Stimulated activated CD4-positive, alpha-beta T cell treated with anti-CD3 and anti-CD28 coated beads, Interleukin-1b, Interleukin-23, amount 100 ng/mL, for 4 hours (primary cell): ENCODE measurements at regions not wholly inside any gene's neighbourhood (a gene's known extent, or its start where the extent isn't known, plus 50 kb on each side); places are given as distances from the start of the nearest gene placed in this dataset.

Experiments used
- DNase-seq, 2 donors: peaks; one replicate each; pipeline ENCODE4 v3.0.0-alpha.2; 2020; ENCODE audit warnings: low read depth in 2 of 2

GRCh38 chr4:138964716-138965426 lies 50.7 kb upstream of the NOCT start:
- no peak for DNase-seq

GRCh38 chr4:138963412-138963811 lies 52.2 kb upstream of the NOCT start:
- no peak for DNase-seq

- DNase-seq, result no peak
Measured at GRCh38 chr4:138961664-138962063, 53.9 kb upstream of the NOCT start.

GRCh38 chr4:138961129-138961528 lies 54.5 kb upstream of the NOCT start:
- no peak for DNase-seq

- DNase-seq, result no peak
Measured at GRCh38 chr4:138960175-138960710, 55.3 kb upstream of the NOCT start.

- DNase-seq, result no peak
Measured at GRCh38 chr4:138959097-138959815, 56.3 kb upstream of the NOCT start.

GRCh38 chr4:138958519-138958918 lies 57.1 kb upstream of the NOCT start:
- no peak for DNase-seq

GRCh38 chr4:138957302-138957701 lies 58.3 kb upstream of the NOCT start:
- no peak for DNase-seq

- no peak for DNase-seq
Measured at GRCh38 chr4:138954428-138954827, 61.2 kb upstream of the NOCT start.

- DNase-seq, result no peak
Measured at GRCh38 chr4:138953961-138954371, 61.6 kb upstream of the NOCT start.

GRCh38 chr4:138952411-138952810 lies 63.2 kb upstream of the NOCT start:
- DNase-seq, result peak; percentile 5

- DNase-seq, result no peak
Measured at GRCh38 chr4:138951764-138952163, 63.8 kb upstream of the NOCT start.

GRCh38 chr4:138949866-138950265 lies 65.7 kb upstream of the NOCT start:
- no peak for DNase-seq

GRCh38 chr4:138948918-138949317 lies 66.7 kb upstream of the NOCT start:
- DNase-seq, result no peak

GRCh38 chr4:138946306-138946705 lies 69.3 kb upstream of the NOCT start:
- no peak for DNase-seq

GRCh38 chr4:138945840-138946239 lies 69.7 kb upstream of the NOCT start:
- no peak for DNase-seq

GRCh38 chr4:138945401-138945800 lies 70.2 kb upstream of the NOCT start:
- no peak for DNase-seq

- DNase-seq, result no peak
Measured at GRCh38 chr4:138943893-138944292, 71.7 kb upstream of the NOCT start.

GRCh38 chr4:138941037-138941436 lies 74.5 kb upstream of the NOCT start:
- no peak for DNase-seq

- DNase-seq, result no peak
Measured at GRCh38 chr4:138939960-138940359, 75.6 kb upstream of the NOCT start.

- DNase-seq, result no peak
Measured at GRCh38 chr4:138938366-138938690, 77.3 kb upstream of the NOCT start.

GRCh38 chr4:138935135-138935807 lies 80.3 kb upstream of the NOCT start:
- DNase-seq, result no peak

- DNase-seq, result no peak
Measured at GRCh38 chr4:138927072-138927471, 88.5 kb upstream of the NOCT start.
